Heart left ventricle (tissue), 16 donors: ENCODE measurements at regions not wholly inside any gene's neighbourhood (a gene's known extent, or its start where the extent isn't known, plus 50 kb on each side); places are given as distances from the start of the nearest gene placed in this dataset.

Experiments used
- ATAC-seq, 4 donors: fragments of 200-7000 bp; cut with Tn5 transposase; one replicate each; pipeline ENCODE4 v1.9.1; 2020 to 2022; ENCODE audit warnings: moderate library complexity in 4 of 4, mild to moderate bottlenecking in 3 of 4, moderate number of reproducible peaks in 1 of 4
- DNase-seq, 5 donors: peaks; one replicate each; pipeline ENCODE4 v3.0.0-alpha.2; 2020
- H3K27ac ChIP-seq, 12 donors: fragments of 200-600 bp; sonication (generic) in 4 of 12; one replicate each; pipeline versions ENCODE4 v1.5.0 to v1.8.0; 2016 to 2022; ENCODE audit warnings: mild to moderate bottlenecking in 2 of 12
- H3K27me3 ChIP-seq, 9 donors: fragments of 200-600 bp; sonication (generic) in 2 of 9; one replicate each; pipeline versions ENCODE4 v1.5.1 to v1.8.0; 2016 to 2022; ENCODE audit warnings: mild to moderate bottlenecking in 3 of 9
- H3K36me3 ChIP-seq, 9 donors: fragments of 200-600 bp; sonication (generic) in 2 of 9; one replicate each; pipeline versions ENCODE4 v1.5.0 to v1.8.0; 2018 to 2022; ENCODE audit warnings: mild to moderate bottlenecking in 2 of 9
- H3K4me1 ChIP-seq, 12 donors: fragments of 200-600 bp; sonication (generic) in 4 of 12; one replicate each; pipeline versions ENCODE4 v1.5.0 to v1.8.0; 2016 to 2022; ENCODE audit warnings: mild to moderate bottlenecking in 3 of 12
- H3K4me3 ChIP-seq, 12 donors: fragments of 200-600 bp; sonication (generic) in 4 of 12; one replicate each; pipeline versions ENCODE4 v1.5.0 to v1.8.0; 2017 to 2022; ENCODE audit warnings: mild to moderate bottlenecking in 9 of 12, moderate library complexity in 4 of 12
- H3K9me3 ChIP-seq, 12 donors: fragments of 200-600 bp; sonication (generic) in 4 of 12; one replicate each; pipeline versions ENCODE4 v1.5.0 to v1.8.0; 2016 to 2022; ENCODE audit warnings: mild to moderate bottlenecking in 1 of 12
- CTCF ChIP-seq, 12 donors: fragments of 200-600 bp; sonication (generic) in 4 of 12; IDR thresholded peaks; one replicate each; pipeline versions ENCODE4 v1.5.0 to v1.8.0; 2018 to 2022; ENCODE audit warnings: antibody characterized with exemption in 12 of 12, mild to moderate bottlenecking in 5 of 12
- POLR2A ChIP-seq, 2 donors: fragments of 450-650 bp; IDR thresholded peaks; one replicate each; pipeline ENCODE4 v1.6.1; 2017; ENCODE audit warnings: antibody characterized with exemption in 2 of 2, mild to moderate bottlenecking in 2 of 2, moderate library complexity in 2 of 2
- whole genome bisulfite sequencing, 4 donors: extraction: QIAGEN DNeasy Blood & Tissue Kit in 2 of 4; methylation state at CpG; one replicate each; pipeline versions ENCODE4 v1.1.5 to v1.1.7; 2013 to 2018; 5-methylcytosine and 5-hydroxymethylcytosine counted together
- intact Hi-C, 10 donors: fragments of 100-400 bp; cut with DNase I; formaldehyde crosslinking; loops; one replicate each; pipeline versions ENCODE4 v1.11.1 to v1.14.2; 2022
- donor health status: ischemic (EF 13 %, LVEDD 7.1; RV severe dilation, severe dysfunction).
- donor health status: healthy with polysubstance abuse.
- donor health status: DM: no; HTN: yes; CAD: no.
- donor health status: DM: no; HTN: no; CAD: no.
- donor health status: ischemic (EF 25% LVEDD 6.9; RV normal size, moderate dysfunction).
- donor health status: ischemic (EF 25% LVEDD 5.7; RV mildly dilated, moderate dysfunction).
- donor health status: healthy.
- donor health status: DM: yes; HTN: yes; CAD: no.
- donor health status: ischemic (EF 35%, LVEDD 5.7; RV mildly dilated, moderate dysfunction).
- donor health status: nonischemic (EF 11% LVEDD 7.7; RV severe dilation, severe dysfunction).
- donor health status: DM: yes; HTN: yes; CAD: no.
- donor health status: PGD.
- donor health status: ischemic (EF 29% LVEDD 5.4; RV normal size, mild dysfunction).
- donor health status: nonischemic (EF 23%, LVEDD 6.1; RV moderate dilation, normal function).

GRCh38 chr5:29170599-29170998 is 2022.9 kb upstream of the CDH6 start:
- WGBS, 4 donors: 78 to 92% (median 91%) methylated on average over 1 of the region's 1 CpG
- Histone ChIP-seq H3K4me3 (no peak overlapping the region), H3K4me1 (no peaks in the 10 kb centered on the region), H3K36me3 (no peaks in the 10 kb centered on the region), H3K27ac (no peak overlapping the region), H3K27me3 (no peaks in the 10 kb centered on the region), H3K9me3 (peaks cover 0 to 11% (median 0%) of the 10 kb centered on the region in 12 donors)
- intact Hi-C loops: no loop called here
- no peak for TF ChIP-seq CTCF (IDR thresholded peaks at IDR 0.05)
- no peak for TF ChIP-seq POLR2A (IDR thresholded peaks at IDR 0.05)
- ATAC-seq (no peak), DNase-seq (no peak)

GRCh38 chr5:29169886-29170285 is 2023.6 kb upstream of the CDH6 start:
- WGBS, 4 donors: 15 to 22% (median 19%) methylated on average over 2 of the region's 2 CpGs
- Histone ChIP-seq H3K9me3 (peaks cover 0 to 11% (median 0%) of the 10 kb centered on the region in 12 donors), H3K27ac (no peak overlapping the region), H3K36me3 (no peaks in the 10 kb centered on the region), H3K4me3 (no peak overlapping the region), H3K4me1 (no peaks in the 10 kb centered on the region), H3K27me3 (no peaks in the 10 kb centered on the region)
- intact Hi-C loops: no loop called here
- ATAC-seq (no peak), DNase-seq (no peak)
- TF ChIP-seq CTCF (IDR thresholded peaks at IDR 0.05) (no peak), POLR2A (IDR thresholded peaks at IDR 0.05) (no peak)

- no peak overlapping the region for H3K27ac ChIP-seq
- DNase-seq: no peak
- H3K4me3 ChIP-seq: no peak overlapping the region
- H3K27me3 ChIP-seq: no peaks in the 10 kb centered on the region
- intact Hi-C loops: no loop called here
- H3K4me1 ChIP-seq: no peaks in the 10 kb centered on the region
- WGBS, 4 donors: 58 to 79% (median 73%) methylated on average over 1 of the region's 1 CpG
- no peak for ATAC-seq
- TF ChIP-seq POLR2A (IDR thresholded peaks at IDR 0.05): no peak
- no peak for TF ChIP-seq CTCF (IDR thresholded peaks at IDR 0.05)
- no peaks in the 10 kb centered on the region for H3K36me3 ChIP-seq
- H3K9me3 ChIP-seq: peaks cover 0 to 1% (median 0%) of the 10 kb centered on the region in 12 donors
Observed at GRCh38 chr5:29162297-29162696, 2031.2 kb upstream of the CDH6 start.

- intact Hi-C loops: no loop called here
- DNase-seq (no peak), ATAC-seq (no peak)
- no peaks in the 10 kb centered on the region for H3K9me3 ChIP-seq
- H3K27me3 ChIP-seq: no peaks in the 10 kb centered on the region
- no peak overlapping the region for H3K4me3 ChIP-seq
- H3K4me1 ChIP-seq: no peaks in the 10 kb centered on the region
- no peaks in the 10 kb centered on the region for H3K36me3 ChIP-seq
- TF ChIP-seq POLR2A (IDR thresholded peaks at IDR 0.05) (no peak), CTCF (IDR thresholded peaks at IDR 0.05) (no peak)
- H3K27ac ChIP-seq: no peak overlapping the region
- 49 to 64% (median 54%) methylated on average over 1 of the region's 1 CpG for WGBS, 4 donors
Observed at GRCh38 chr5:29161399-29162291, 2031.8 kb upstream of the CDH6 start.
